ENCODE measurements at regions not wholly inside any gene's neighbourhood (a gene's known extent, or its start where the extent isn't known, plus 50 kb on each side); places are given as distances from the start of the nearest gene placed in this dataset.

DNA sequence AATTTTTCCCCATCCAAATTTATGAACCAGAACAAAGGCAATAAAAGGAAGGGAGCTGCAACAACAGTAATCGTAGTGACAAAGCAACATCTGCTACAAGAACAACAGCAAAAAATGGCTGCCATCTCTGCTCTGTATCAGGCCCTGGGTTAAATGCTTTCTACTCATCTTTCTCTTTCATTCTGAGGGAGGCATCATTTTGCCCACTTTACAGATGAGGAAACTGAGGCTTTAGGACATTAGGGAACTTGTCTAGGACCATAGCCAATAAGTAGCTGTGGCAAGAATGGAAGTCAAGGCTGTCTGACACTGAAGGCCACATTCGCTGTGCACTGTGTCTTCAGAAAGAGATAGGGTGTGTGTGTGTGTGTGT is 192.4 kb upstream of the NUDT4 start:
- no peak overlapping the region for H3K27ac ChIP-seq (ENCODE audit: low read depth, low read length)
- WGBS, 2 experiments (ENCODE audit: extremely low coverage in 1 of 2, insufficient coverage in 1 of 2, insufficient read length in 1 of 2, insufficient replicate concordance in 2 of 2, low coverage in 1 of 2, low lambda C conversion rate in 2 of 2, missing lambda C conversion rate in 1 of 2): 92% methylated on average over 2 of the region's 2 CpGs; no CpG with 5 or more reads in 1 of the 2 experiments
- FAIRE-seq: no peak

More for the DNA sequence above, 192.4 kb upstream of the NUDT4 start:
- Histone ChIP-seq H3K56ac (replicated peaks; ENCODE audit: insufficient read length, low read depth, low read length) (no peak overlapping the region), H3K4ac (replicated peaks; ENCODE audit: insufficient read length, low read depth, low read length) (no peak overlapping the region), H2AFZ (ENCODE audit: low read length) (no peak overlapping the region), H3K79me2 (ENCODE audit: control insufficient read depth in 1 of 2, insufficient read depth in 2 of 2, low read length in 2 of 2) (no peaks in the 10 kb centered on the region), H4K91ac (replicated peaks; ENCODE audit: insufficient read length, low read length) (no peak overlapping the region), H3K4me2 (ENCODE audit: insufficient read depth in 1 of 2, low read depth in 2 of 2, low read length in 2 of 2) (no peak overlapping the region), H3K36me3 (ENCODE audit: control insufficient read depth in 2 of 4, insufficient read depth in 4 of 4, low read length in 3 of 4) (no peaks in the 10 kb centered on the region), H2BK12ac (ENCODE audit: low read depth, low read length) (no peak overlapping the region), H3K79me1 (ENCODE audit: low read depth, low read length) (no peaks in the 10 kb centered on the region), H3K23me2 (ENCODE audit: low read depth, low read length) (peaks cover 1% of the 10 kb centered on the region; the same call in 1 of the 2 replicates), H3K9me3 (ENCODE audit: insufficient read depth in 2 of 2, low read depth in 1 of 2, low read length in 1 of 2) (no peaks in the 10 kb centered on the region), H3K4me1 (replicated peaks in 1 of 4; ENCODE audit: control insufficient read depth in 3 of 4, insufficient read depth in 4 of 4, low read length in 3 of 4) (no peaks in the 10 kb centered on the region), H2AK5ac (ENCODE audit: low read depth, low read length) (no peak overlapping the region), H3K4me3 (ENCODE audit: extremely low read depth in 1 of 4, insufficient read depth in 2 of 4, low read depth in 3 of 4, low read length in 4 of 4) (no peak overlapping the region), H2BK15ac (ENCODE audit: low read length) (no peak overlapping the region), H4K20me1 (replicated peaks in 1 of 2; ENCODE audit: control insufficient read depth in 1 of 2, insufficient read depth in 2 of 2, low read length in 2 of 2) (no peaks in the 10 kb centered on the region), H4K5ac (ENCODE audit: insufficient read length, low read depth, low read length) (no peak overlapping the region), H2BK5ac (ENCODE audit: low read depth, low read length) (no peak overlapping the region), H2BK20ac (ENCODE audit: low read length) (no peak overlapping the region), H3K27me3 (replicated peaks in 1 of 4; ENCODE audit: control insufficient read depth in 3 of 4, extremely low read depth in 1 of 4, insufficient read depth in 3 of 4, low read length in 3 of 4) (no peaks in the 10 kb centered on the region), H2BK120ac (replicated peaks; ENCODE audit: low read depth, low read length) (no peak overlapping the region), H3K14ac (ENCODE audit: insufficient read length) (no peak overlapping the region), H3K9ac (replicated peaks in 1 of 4; ENCODE audit: extremely low read depth in 1 of 4, low read depth in 3 of 4, low read length in 3 of 4) (no peak overlapping the region), H4K8ac (ENCODE audit: extremely low read depth, insufficient read depth, low read length) (no peak overlapping the region), H3K23ac (ENCODE audit: insufficient read length) (no peak overlapping the region), H3K18ac (ENCODE audit: extremely low read depth, low read length) (no peak overlapping the region)
- TF ChIP-seq EZH2 (IDR thresholded peaks at IDR 0.05; ENCODE audit: low read depth, low read length, severe bottlenecking) (no peak), PHF8 (conservative IDR thresholded peaks at IDR 0.05; ENCODE audit: low read depth, low read length) (no peak), HDAC2 (IDR thresholded peaks at IDR 0.05; ENCODE audit: borderline replicate concordance in 1 of 2, low read depth in 2 of 2, low read length in 2 of 2) (no peak), SP4 (IDR thresholded peaks at IDR 0.05; ENCODE audit: low read length) (no peak), KDM5A (IDR thresholded peaks at IDR 0.05; ENCODE audit: low read length) (no peak), ASH2L (IDR thresholded peaks at IDR 0.05; ENCODE audit: low read length) (no peak), HDAC6 (IDR thresholded peaks at IDR 0.05; ENCODE audit: low read depth, low read length) (no peak)
- TF ChIP-seq, protein P1, sequence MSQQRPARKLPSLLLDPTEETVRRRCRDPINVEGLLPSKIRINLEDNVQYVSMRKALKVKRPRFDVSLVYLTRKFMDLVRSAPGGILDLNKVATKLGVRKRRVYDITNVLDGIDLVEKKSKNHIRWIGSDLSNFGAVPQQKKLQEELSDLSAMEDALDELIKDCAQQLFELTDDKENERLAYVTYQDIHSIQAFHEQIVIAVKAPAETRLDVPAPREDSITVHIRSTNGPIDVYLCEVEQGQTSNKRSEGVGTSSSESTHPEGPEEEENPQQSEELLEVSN (IDR thresholded peaks at IDR 0.05): no peak
- ChIA-PET POLR2A (ENCODE audit: partially characterized antibody) (no interaction called here), CTCF (ENCODE audit: partially characterized antibody) (interaction anchor here (0.6 to 1.5 kb wide), 4 partner anchors 30 to 469 kb away, joined by 3 to 4 read pairs (median 3); no protein-coding TSS in a partner anchor)
- DNase-seq (ENCODE audit: low read depth in 1 of 2, low spot score in 2 of 2): no peak

Data from H1 (cell line).